HFF-Myc (cell line): ENCODE measurements at regions not wholly inside any gene's neighbourhood (a gene's known extent, or its start where the extent isn't known, plus 50 kb on each side); places are given as distances from the start of the nearest gene placed in this dataset.

Experiments
- DNase-seq: peaks from one replicate; pipeline ENCODE4 v3.0.0-alpha.2; 2011; ENCODE audit warnings: low read depth; ENCODE audit errors: extremely low read depth
- H3K4me3 ChIP-seq: replicated peaks from 2 replicates; pipeline ENCODE4 v1.5.1; 2011; ENCODE audit warnings: low read depth, mild to moderate bottlenecking, control low read depth, low read length
- TF ChIP-seq, protein P1 (sequence below): IDR thresholded peaks from 2 replicates; pipeline ENCODE4 v1.5.1; 2012; ENCODE audit warnings: mild to moderate bottlenecking, low read depth, low read length, control low read depth; ENCODE audit errors: missing control alignments

DNA sequence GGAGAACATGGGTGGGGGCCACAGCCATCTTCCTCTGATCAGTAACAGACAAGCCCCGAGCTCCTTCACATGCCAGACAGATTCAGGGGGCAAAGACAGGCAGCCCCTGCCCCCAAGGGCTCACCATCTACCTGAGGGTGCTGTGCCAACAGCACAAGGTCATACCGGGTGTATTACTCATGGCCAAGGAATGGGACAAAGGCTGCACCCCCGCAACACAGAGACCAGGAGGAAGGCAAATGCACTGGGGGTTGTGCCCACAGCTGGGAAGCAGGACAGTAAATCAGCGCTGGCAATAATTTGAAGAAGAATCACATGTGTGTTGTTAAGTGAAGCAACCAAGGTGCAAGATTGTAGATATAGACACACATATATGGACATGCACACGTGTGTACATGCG is 137.1 kb downstream of the C16orf95 start:
- H3K4me3 ChIP-seq = no peak overlapping the region
- TF ChIP-seq, protein P1, sequence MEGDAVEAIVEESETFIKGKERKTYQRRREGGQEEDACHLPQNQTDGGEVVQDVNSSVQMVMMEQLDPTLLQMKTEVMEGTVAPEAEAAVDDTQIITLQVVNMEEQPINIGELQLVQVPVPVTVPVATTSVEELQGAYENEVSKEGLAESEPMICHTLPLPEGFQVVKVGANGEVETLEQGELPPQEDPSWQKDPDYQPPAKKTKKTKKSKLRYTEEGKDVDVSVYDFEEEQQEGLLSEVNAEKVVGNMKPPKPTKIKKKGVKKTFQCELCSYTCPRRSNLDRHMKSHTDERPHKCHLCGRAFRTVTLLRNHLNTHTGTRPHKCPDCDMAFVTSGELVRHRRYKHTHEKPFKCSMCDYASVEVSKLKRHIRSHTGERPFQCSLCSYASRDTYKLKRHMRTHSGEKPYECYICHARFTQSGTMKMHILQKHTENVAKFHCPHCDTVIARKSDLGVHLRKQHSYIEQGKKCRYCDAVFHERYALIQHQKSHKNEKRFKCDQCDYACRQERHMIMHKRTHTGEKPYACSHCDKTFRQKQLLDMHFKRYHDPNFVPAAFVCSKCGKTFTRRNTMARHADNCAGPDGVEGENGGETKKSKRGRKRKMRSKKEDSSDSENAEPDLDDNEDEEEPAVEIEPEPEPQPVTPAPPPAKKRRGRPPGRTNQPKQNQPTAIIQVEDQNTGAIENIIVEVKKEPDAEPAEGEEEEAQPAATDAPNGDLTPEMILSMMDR = no peak
- no peak for DNase-seq

DNA sequence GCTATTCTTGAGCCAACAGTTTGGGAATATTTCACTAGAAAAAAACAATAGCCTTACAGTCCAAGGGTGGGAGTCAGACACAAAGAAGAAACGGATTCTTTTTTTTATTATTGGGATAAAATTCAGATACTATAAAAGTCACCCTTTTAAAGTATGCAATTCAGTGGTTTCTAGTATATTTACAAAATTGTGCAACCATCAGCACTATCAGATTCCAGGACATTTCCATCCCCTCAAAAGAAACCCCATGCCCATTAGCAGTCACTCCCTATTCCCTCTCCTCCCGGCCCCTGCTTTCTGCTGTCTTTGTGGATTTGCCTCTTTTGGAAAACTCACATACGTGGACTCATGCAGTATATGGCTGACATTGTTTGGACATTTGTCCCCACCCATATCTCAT is 134.4 kb downstream of the C16orf95 start:
- TF ChIP-seq, protein P1 = no peak
- no peak overlapping the region for H3K4me3 ChIP-seq

DNA sequence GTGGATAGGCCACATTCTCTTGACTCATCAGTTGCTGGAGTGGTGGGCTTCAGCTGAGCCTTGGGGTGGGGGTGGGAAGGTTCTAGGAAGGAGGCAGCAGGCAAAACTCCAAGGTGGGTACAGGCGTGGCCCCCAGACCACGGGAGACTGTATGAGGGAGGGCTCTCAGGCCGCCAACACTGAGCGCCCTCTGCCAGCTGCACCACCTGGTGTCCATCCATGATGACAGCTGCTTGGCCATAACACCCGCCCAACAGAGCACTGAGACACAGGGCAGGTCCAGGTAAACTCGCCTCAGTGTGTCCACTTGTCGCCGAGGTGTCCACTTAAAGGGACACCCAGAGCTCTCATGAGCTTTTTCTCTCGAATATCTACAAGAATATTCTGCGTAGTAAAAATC is 133.5 kb downstream of the C16orf95 start:
- TF ChIP-seq, protein P1 = no peak
- no peak for DNase-seq
- no peak overlapping the region for H3K4me3 ChIP-seq

More for the DNA sequence above, 134.4 kb downstream of the C16orf95 start:
- DNase-seq = no peak

DNA sequence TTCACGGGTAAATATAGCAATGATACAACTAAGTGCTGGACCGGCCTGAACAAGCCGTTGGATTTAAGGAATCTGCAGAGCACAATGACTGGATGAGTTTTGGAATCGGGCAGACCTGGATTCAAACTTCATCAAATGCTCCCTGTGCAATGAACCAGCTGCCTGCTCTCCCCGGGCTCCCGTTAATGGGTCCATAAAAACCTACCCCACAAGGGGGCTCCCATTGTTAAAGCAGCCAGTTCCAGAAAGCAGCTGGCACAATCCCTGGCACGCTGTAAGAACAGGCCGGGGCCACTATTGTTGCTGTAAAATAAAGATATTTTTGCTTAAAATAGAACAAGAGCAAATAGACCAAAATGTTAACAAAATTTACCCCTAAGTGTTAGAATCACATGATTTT is 131.9 kb downstream of the C16orf95 start:
- H3K4me3 ChIP-seq = no peak overlapping the region
- no peak for DNase-seq

DNA sequence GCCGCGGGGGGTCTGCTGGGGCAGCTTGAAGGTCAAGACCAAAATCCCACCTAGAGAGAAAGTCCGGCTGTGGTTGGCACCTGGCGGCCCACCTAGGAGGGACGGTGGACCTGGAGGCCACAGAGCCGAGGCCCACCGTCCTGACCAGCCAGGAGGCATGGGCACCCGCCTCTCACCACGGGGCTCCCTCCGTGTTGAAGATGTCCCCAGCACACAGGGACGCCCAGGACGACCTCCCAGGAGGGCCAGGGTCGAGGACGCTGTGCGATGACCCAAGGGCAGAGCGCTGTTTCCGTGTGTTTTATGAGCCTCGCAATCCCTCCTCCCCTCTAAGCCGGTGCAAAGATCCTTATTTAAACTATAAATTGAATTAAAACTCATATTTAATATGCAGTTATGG is 131.2 kb downstream of the C16orf95 start:
- DNase-seq = no peak
- no peak overlapping the region for H3K4me3 ChIP-seq
- TF ChIP-seq, protein P1 = no peak

More for the DNA sequence above, 131.9 kb downstream of the C16orf95 start:
- TF ChIP-seq, protein P1 = no peak

DNA sequence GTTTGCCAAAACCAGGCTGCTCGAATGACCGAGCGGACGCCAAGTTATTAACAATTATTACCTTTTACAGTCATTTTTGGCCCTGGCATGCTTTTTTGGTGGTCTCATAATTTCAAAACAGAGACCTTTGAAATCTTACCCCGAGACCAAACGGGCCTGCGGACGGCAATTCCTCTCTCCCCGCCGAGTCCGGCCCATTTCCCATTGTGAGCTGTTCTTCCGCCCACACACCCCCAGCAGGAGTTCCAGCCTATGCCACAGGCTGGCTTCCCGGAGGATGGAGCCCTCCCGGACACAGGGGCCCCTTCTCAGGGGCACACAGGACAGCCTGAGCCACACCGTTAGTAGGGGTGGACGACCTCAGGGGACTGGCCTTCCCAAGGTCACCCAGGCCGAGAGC is 130.7 kb downstream of the C16orf95 start:
- DNase-seq = no peak
- H3K4me3 ChIP-seq = no peak overlapping the region
- TF ChIP-seq, protein P1 = no peak

DNA sequence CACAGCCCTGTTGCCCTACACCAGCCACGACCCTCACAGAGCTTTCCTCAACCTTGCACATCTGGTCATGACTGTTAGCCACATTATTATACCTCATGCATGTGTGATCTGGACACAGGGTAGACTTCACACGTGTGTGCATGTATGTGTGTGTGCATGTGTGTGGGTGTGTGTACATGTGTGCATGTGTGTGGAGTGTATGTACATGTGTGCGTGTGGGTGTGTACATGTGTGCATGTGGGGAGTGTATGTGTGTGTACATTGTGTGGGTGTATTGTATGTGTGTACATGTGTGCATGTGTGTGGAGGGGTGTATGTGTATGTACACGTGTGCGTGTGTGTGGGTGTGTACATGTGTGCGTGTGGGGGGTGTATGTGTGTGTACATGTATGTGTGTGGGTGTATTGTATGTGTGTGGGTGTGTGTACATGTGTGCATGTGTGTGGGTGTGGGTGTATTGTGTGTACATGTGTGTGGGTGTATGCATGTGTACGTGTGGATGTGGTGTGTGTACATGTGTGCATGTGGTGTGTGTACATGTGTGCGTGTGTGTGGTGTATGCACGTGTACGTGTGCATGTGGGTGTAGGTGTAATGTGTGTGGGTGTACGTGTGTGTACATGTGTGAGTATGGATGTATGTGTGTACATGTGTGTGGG is 130.2 kb downstream of the C16orf95 start:
- H3K4me3 ChIP-seq = no peak overlapping the region
- no peak for DNase-seq
- TF ChIP-seq, protein P1 = no peak
